ENCODE measurements at regions not wholly inside any gene's neighbourhood (a gene's known extent, or its start where the extent isn't known, plus 50 kb on each side); places are given as distances from the start of the nearest gene placed in this dataset.
"Not testable (repeated sequence)": the region's sequence is repeated elsewhere in the genome, so short reads cannot be mapped to it uniquely, and the experiment has no call there.

GRCh38 chr14:106366971-106367370 is 840.6 kb downstream of the TMEM121 start:
- TF ChIP-seq POLR2A (IDR thresholded peaks at IDR 0.05; ENCODE audit: low read depth, low read length); POLR2AphosphoS5 (IDR thresholded peaks at IDR 0.05; ENCODE audit: low read depth, low read length); TAF1 (IDR thresholded peaks at IDR 0.05; ENCODE audit: borderline replicate concordance, low read depth, low read length): not testable (repeated sequence)
